HepG2 (cell line): ENCODE measurements at regions not wholly inside any gene's neighbourhood (a gene's known extent, or its start where the extent isn't known, plus 50 kb on each side); places are given as distances from the start of the nearest gene placed in this dataset.

Source experiments
- ARNT ChIP-seq: fragments of 450-650 bp; IDR thresholded peaks from 2 replicates; pipeline ENCODE4 v1.6.1; 2017
- ARNT2 ChIP-seq: sonication (generic); formaldehyde crosslinking; IDR thresholded peaks from 2 replicates; pipeline ENCODE4 v1.8.0; 2022; ENCODE audit warnings: mild to moderate bottlenecking, low read depth, missing genetic modification reagents, moderate library complexity
- HES4 ChIP-seq: sonication (generic); formaldehyde crosslinking; IDR thresholded peaks from 2 replicates; pipeline ENCODE4 v1.9.0; 2021; ENCODE audit warnings: mild to moderate bottlenecking, missing genetic modification reagents, borderline replicate concordance
- HNF4G ChIP-seq, 2 experiments: sonication (generic) in 1 of 2; formaldehyde crosslinking in 1 of 2; IDR thresholded peaks; 2 replicates each; pipeline versions ENCODE4 v1.4.0 to v1.6.1; 2011 to 2020; ENCODE audit warnings: borderline replicate concordance in 2 of 2, low read depth in 2 of 2, mild to moderate bottlenecking in 2 of 2, low read length in 1 of 2, missing genetic modification reagents in 1 of 2, moderate library complexity in 1 of 2
- IRF2 ChIP-seq: IDR thresholded peaks from 2 replicates; pipeline ENCODE4 v1.6.1; 2018; ENCODE audit warnings: missing genetic modification reagents, missing compliant biosample characterization
- KIAA2018 ChIP-seq: sonication (generic); formaldehyde crosslinking; IDR thresholded peaks from 2 replicates; pipeline ENCODE4 v1.5.0; 2020; ENCODE audit warnings: mild to moderate bottlenecking, missing genetic modification reagents, borderline replicate concordance
- MEIS2 ChIP-seq: sonication (generic); formaldehyde crosslinking; IDR thresholded peaks from 2 replicates; pipeline ENCODE4 v1.9.0; 2021; ENCODE audit warnings: mild to moderate bottlenecking, missing genetic modification reagents
- PCBP1 ChIP-seq: fragments of 200-400 bp; formaldehyde crosslinking; IDR thresholded peaks from 2 replicates; pipeline ENCODE4 v1.6.1; 2017; ENCODE audit warnings: mild to moderate bottlenecking, low read depth, low read length, borderline replicate concordance
- TERF1 ChIP-seq: sonication (generic); formaldehyde crosslinking; IDR thresholded peaks from 2 replicates; pipeline ENCODE4 v1.8.0; 2022; ENCODE audit warnings: mild to moderate bottlenecking, missing genetic modification reagents, moderate library complexity
- ZFP1 ChIP-seq: IDR thresholded peaks from 2 replicates; pipeline ENCODE4 v1.6.1; 2016
- ZNF224 ChIP-seq: sonication (generic); formaldehyde crosslinking; IDR thresholded peaks from 2 replicates; pipeline ENCODE4 v1.5.0; 2020; ENCODE audit warnings: mild to moderate bottlenecking, missing genetic modification reagents
- ZNF264 ChIP-seq: sonication (generic); formaldehyde crosslinking; IDR thresholded peaks from 2 replicates; pipeline ENCODE4 v1.4.0; 2020; ENCODE audit warnings: missing genetic modification reagents
- ZNF644 ChIP-seq: IDR thresholded peaks from 2 replicates; pipeline ENCODE4 v1.6.1; 2016; ENCODE audit warnings: low read depth
- TF ChIP-seq, protein P1 (sequence below): sonication (generic); formaldehyde crosslinking; conservative IDR thresholded peaks from 2 replicates; pipeline ENCODE4 v1.8.0; 2022; ENCODE audit warnings: missing genetic modification reagents
- TF ChIP-seq, protein P2 (sequence below): sonication (generic); formaldehyde crosslinking; IDR thresholded peaks from 2 replicates; pipeline ENCODE4 v1.4.0; 2020; ENCODE audit warnings: mild to moderate bottlenecking, missing genetic modification reagents

- TF ChIP-seq MEIS2 (peak; percentile 52; the same call in 1 of the 2 replicates), ARNT2 (CRISPR knock-in tag) (0 out of 2 replicates have a peak, but pooled peaks have one; percentile 8), ZNF264 (CRISPR knock-in tag) (no peak), ZFP1 (CRISPR knock-in tag) (0 out of 2 replicates have a peak, but pooled peaks have one; percentile 61), HNF4G (IDR thresholded peaks at IDR 0.05; ENCODE audit: borderline replicate concordance, low read depth, low read length) (no peak), HNF4G (CRISPR knock-in tag; IDR thresholded peaks at IDR 0.05; ENCODE audit: borderline replicate concordance, low read depth) (peak; percentile 61; the same call in 1 of the 2 replicates), KIAA2018 (CRISPR knock-in tag) (no peak), IRF2 (peak; percentile 57; the same call in 1 of the 2 replicates), ARNT (no peak), ZNF644 (CRISPR knock-in tag) (0 out of 2 replicates have a peak, but pooled peaks have one; percentile 17), PCBP1 (no peak), TERF1 (no peak), HES4 (CRISPR knock-in tag) (no peak), ZNF224 (CRISPR knock-in tag) (no peak)
- TF ChIP-seq, protein P1, sequence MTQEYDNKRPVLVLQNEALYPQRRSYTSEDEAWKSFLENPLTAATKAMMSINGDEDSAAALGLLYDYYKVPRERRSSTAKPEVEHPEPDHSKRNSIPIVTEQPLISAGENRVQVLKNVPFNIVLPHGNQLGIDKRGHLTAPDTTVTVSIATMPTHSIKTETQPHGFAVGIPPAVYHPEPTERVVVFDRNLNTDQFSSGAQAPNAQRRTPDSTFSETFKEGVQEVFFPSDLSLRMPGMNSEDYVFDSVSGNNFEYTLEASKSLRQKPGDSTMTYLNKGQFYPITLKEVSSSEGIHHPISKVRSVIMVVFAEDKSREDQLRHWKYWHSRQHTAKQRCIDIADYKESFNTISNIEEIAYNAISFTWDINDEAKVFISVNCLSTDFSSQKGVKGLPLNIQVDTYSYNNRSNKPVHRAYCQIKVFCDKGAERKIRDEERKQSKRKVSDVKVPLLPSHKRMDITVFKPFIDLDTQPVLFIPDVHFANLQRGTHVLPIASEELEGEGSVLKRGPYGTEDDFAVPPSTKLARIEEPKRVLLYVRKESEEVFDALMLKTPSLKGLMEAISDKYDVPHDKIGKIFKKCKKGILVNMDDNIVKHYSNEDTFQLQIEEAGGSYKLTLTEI (CRISPR knock-in tag) = no peak
- TF ChIP-seq, protein P2, sequence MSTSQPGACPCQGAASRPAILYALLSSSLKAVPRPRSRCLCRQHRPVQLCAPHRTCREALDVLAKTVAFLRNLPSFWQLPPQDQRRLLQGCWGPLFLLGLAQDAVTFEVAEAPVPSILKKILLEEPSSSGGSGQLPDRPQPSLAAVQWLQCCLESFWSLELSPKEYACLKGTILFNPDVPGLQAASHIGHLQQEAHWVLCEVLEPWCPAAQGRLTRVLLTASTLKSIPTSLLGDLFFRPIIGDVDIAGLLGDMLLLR (CRISPR knock-in tag) = no peak
These were observed 66.5 kb upstream of the PIM1 start (continued) for GRCh38 chr6:37103169-37104039.
